OCI-LY3 (cell line): ENCODE measurements at regions not wholly inside any gene's neighbourhood (a gene's known extent, or its start where the extent isn't known, plus 50 kb on each side); places are given as distances from the start of the nearest gene placed in this dataset.

Experiments
- H2AFZ ChIP-seq: fragments of 200-600, 300-600 bp; shearing (Covaris generic); 2 replicates; pipeline ENCODE4 v1.6.0; 2014; ENCODE audit warnings: antibody characterized with exemption, low read depth, low read length
- H3K27ac ChIP-seq: fragments of 200-600, 300-600 bp; sonication (generic); 2 replicates; pipeline ENCODE4 v1.5.1; 2014; ENCODE audit warnings: mild to moderate bottlenecking, low read length, moderate library complexity, mixed read lengths
- H3K27me3 ChIP-seq: fragments of 200-600, 300-600 bp; sonication (generic); 2 replicates; pipeline ENCODE4 v1.6.1; 2014; ENCODE audit warnings: low read depth, low read length, mixed read lengths
- H3K36me3 ChIP-seq: fragments of 200-600, 300-600 bp; sonication (generic); replicated peaks from 2 replicates; pipeline ENCODE3; 2014; ENCODE audit warnings: low read depth, low read length, mixed read lengths
- H3K4me1 ChIP-seq: fragments of 300-600, 200-600 bp; sonication (generic); 2 replicates; pipeline ENCODE4 v1.6.1; 2014; ENCODE audit warnings: low read length, mixed read lengths
- H3K4me2 ChIP-seq: fragments of 200-600, 300-600 bp; sonication (generic); 2 replicates; pipeline ENCODE4 v1.6.1; 2014; ENCODE audit warnings: low read length, mixed read lengths
- H3K4me3 ChIP-seq: fragments of 300-600, 200-600 bp; sonication (generic); 2 replicates; pipeline ENCODE4 v1.5.1; 2014; ENCODE audit warnings: antibody characterized with exemption, mild to moderate bottlenecking, low read length, moderate library complexity
- H3K79me2 ChIP-seq: fragments of 300-600, 200-600 bp; shearing (Covaris generic); 2 replicates; pipeline ENCODE4 v1.6.1; 2014; ENCODE audit warnings: mild to moderate bottlenecking, low read length, mixed read lengths
- H3K9ac ChIP-seq: fragments of 300-600, 200-600 bp; shearing (Covaris generic); 2 replicates; pipeline ENCODE4 v1.6.0; 2014; ENCODE audit warnings: mild to moderate bottlenecking, low read length, moderate library complexity
- H3K9me3 ChIP-seq: fragments of 200-600, 300-600 bp; shearing (Covaris generic); 2 replicates; pipeline ENCODE4 v1.6.1; 2014; ENCODE audit warnings: low read length, mixed read lengths; ENCODE audit not compliant: insufficient read depth
- H4K20me1 ChIP-seq: fragments of 200-600, 300-600 bp; sonication (generic); 2 replicates; pipeline ENCODE4 v1.6.1; 2016; ENCODE audit warnings: low read length, mixed read lengths; ENCODE audit not compliant: insufficient read depth
- CTCF ChIP-seq: fragments of 200-600, 300-600 bp; sonication (generic); IDR thresholded peaks from 2 replicates; pipeline ENCODE4 v1.5.1; 2014; ENCODE audit warnings: antibody characterized with exemption, low read length, low read depth
- EZH2phosphoT487 ChIP-seq: fragments of 200-600 bp; shearing (Covaris generic); IDR thresholded peaks from 2 replicates; pipeline ENCODE4 v1.6.1; 2018; ENCODE audit warnings: antibody characterized with exemption, mixed run types, low read depth

- Histone ChIP-seq H3K27me3 (peaks cover 17% of the 10 kb centered on the region), H3K4me2 (peak overlapping the region; percentile 15; the same call in 1 of the 2 replicates), H3K4me1 (peaks cover 11% of the 10 kb centered on the region), H3K4me3 (no peak overlapping the region), H3K9me3 (no peaks in the 10 kb centered on the region), H3K9ac (no peak overlapping the region), H3K79me2 (no peaks in the 10 kb centered on the region), H2AFZ (no peak overlapping the region), H3K27ac (no peak overlapping the region), H4K20me1 (no peaks in the 10 kb centered on the region), H3K36me3 (no peaks in the 10 kb centered on the region)
- TF ChIP-seq CTCF (no peak), EZH2phosphoT487 (no peak)
Measured at GRCh38 chr3:187878772-187879518, 133.7 kb upstream of the BCL6 start.

- Histone ChIP-seq H2AFZ (no peak overlapping the region), H4K20me1 (no peaks in the 10 kb centered on the region), H3K27ac (no peak overlapping the region), H3K9ac (no peak overlapping the region), H3K4me1 (peaks cover 11% of the 10 kb centered on the region), H3K27me3 (peaks cover 23% of the 10 kb centered on the region), H3K4me3 (no peak overlapping the region), H3K4me2 (no peak overlapping the region), H3K79me2 (no peaks in the 10 kb centered on the region), H3K36me3 (no peaks in the 10 kb centered on the region), H3K9me3 (no peaks in the 10 kb centered on the region)
- no peak for TF ChIP-seq CTCF
- TF ChIP-seq EZH2phosphoT487: no peak
Measured at GRCh38 chr3:187880441-187880840, 135.2 kb upstream of the BCL6 start.

GRCh38 chr3:187880851-187881250 is 135.6 kb upstream of the BCL6 start:
- Histone ChIP-seq H3K79me2 (no peaks in the 10 kb centered on the region), H4K20me1 (no peaks in the 10 kb centered on the region), H3K27ac (no peak overlapping the region), H3K4me3 (no peak overlapping the region), H3K9me3 (no peaks in the 10 kb centered on the region), H2AFZ (no peak overlapping the region), H3K36me3 (no peaks in the 10 kb centered on the region), H3K27me3 (peaks cover 26% of the 10 kb centered on the region), H3K9ac (no peak overlapping the region), H3K4me1 (peaks cover 11% of the 10 kb centered on the region), H3K4me2 (no peak overlapping the region)
- TF ChIP-seq CTCF: no peak
- no peak for TF ChIP-seq EZH2phosphoT487

- peaks cover 9% of the 10 kb centered on the region for H3K4me1 ChIP-seq
- TF ChIP-seq CTCF (no peak), EZH2phosphoT487 (no peak)
- no peak overlapping the region for H3K9ac ChIP-seq
- no peak overlapping the region for H3K27ac ChIP-seq
- peaks cover 9% of the 10 kb centered on the region; the same call in 1 of the 2 replicates for H3K27me3 ChIP-seq
- no peaks in the 10 kb centered on the region for H3K79me2 ChIP-seq
- no peaks in the 10 kb centered on the region for H3K36me3 ChIP-seq
- no peak overlapping the region for H3K4me2 ChIP-seq
- H3K9me3 ChIP-seq: no peaks in the 10 kb centered on the region
- H4K20me1 ChIP-seq: no peaks in the 10 kb centered on the region
- H2AFZ ChIP-seq: no peak overlapping the region
- no peak overlapping the region for H3K4me3 ChIP-seq
Measured at GRCh38 chr3:187888701-187889100, 143.4 kb upstream of the BCL6 start.
